ENCODE measurements at regions not wholly inside any gene's neighbourhood (a gene's known extent, or its start where the extent isn't known, plus 50 kb on each side); places are given as distances from the start of the nearest gene placed in this dataset.

DNA sequence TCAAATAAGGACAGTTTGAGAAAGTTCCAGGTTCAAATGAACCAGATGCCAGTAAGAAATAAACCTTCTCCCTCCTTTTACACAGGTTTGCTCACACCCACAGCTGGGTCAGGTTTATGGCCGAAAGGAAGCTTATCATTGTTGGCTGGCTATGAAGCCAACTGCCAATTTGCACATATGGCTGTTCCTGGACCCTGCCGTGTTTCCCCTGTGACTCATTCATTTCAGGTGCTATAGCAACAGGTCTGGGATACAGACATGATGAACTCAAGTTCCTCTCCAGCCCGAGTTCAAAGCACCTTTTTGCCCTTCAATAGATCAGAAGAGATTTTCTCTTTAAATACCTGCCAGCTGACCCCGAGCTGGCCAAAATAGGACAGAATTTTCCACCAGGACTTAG, 134.4 kb upstream of the SMYD2 start:
- Histone ChIP-seq H3K79me2 (ENCODE audit: control insufficient read depth, insufficient read depth, low read length) (no peaks in the 10 kb centered on the region), H3K9ac (ENCODE audit: control insufficient read depth, insufficient read depth, low read length) (no peak overlapping the region), H4K20me1 (ENCODE audit: control insufficient read depth, insufficient read depth) (no peaks in the 10 kb centered on the region), H3K27me3 (replicated peaks in 1 of 2; ENCODE audit: control insufficient read depth in 2 of 2, insufficient read depth in 2 of 2, low read length in 1 of 2) (no peaks in the 10 kb centered on the region; a peak in 1 of 4 replicates), H3K4me1 (ENCODE audit: control insufficient read depth, insufficient read depth, low read length) (no peaks in the 10 kb centered on the region), H3K4me2 (ENCODE audit: control insufficient read depth, insufficient read depth) (no peak overlapping the region), H2AFZ (ENCODE audit: control insufficient read depth, low read depth, low read length) (no peak overlapping the region), H3K4me3 (no peak overlapping the region), H3K36me3 (ENCODE audit: control insufficient read depth in 2 of 2, insufficient read depth in 2 of 2, low read length in 1 of 2) (no peaks in the 10 kb centered on the region), H3K9me3 (replicated peaks; ENCODE audit: control insufficient read depth, insufficient read depth, low read length) (no peaks in the 10 kb centered on the region), H3K27ac (ENCODE audit: control insufficient read depth, insufficient read depth) (no peak overlapping the region)
- CTCF ChIA-PET, result interaction anchor here (1.1 kb wide), 1 partner anchor 18 kb away, joined by 3 read pairs; no protein-coding TSS in a partner anchor
- DNase-seq (ENCODE audit: low read depth, low spot score), result no peak
- TF ChIP-seq, protein P1, sequence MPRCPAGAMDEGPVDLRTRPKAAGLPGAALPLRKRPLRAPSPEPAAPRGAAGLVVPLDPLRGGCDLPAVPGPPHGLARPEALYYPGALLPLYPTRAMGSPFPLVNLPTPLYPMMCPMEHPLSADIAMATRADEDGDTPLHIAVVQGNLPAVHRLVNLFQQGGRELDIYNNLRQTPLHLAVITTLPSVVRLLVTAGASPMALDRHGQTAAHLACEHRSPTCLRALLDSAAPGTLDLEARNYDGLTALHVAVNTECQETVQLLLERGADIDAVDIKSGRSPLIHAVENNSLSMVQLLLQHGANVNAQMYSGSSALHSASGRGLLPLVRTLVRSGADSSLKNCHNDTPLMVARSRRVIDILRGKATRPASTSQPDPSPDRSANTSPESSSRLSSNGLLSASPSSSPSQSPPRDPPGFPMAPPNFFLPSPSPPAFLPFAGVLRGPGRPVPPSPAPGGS (IDR thresholded peaks at IDR 0.05; ENCODE audit: borderline replicate concordance, insufficient read depth, low read depth, low read length, poor library complexity, severe bottlenecking), result no peak
- no peak for TF ChIP-seq STAT3 (IDR thresholded peaks at IDR 0.05; ENCODE audit: low read depth, low read length)
- TF ChIP-seq HDGF (IDR thresholded peaks at IDR 0.05), result no peak
- TF ChIP-seq SREBF1 (IDR thresholded peaks at IDR 0.05; ENCODE audit: low read length), result no peak
- TF ChIP-seq, protein P2, sequence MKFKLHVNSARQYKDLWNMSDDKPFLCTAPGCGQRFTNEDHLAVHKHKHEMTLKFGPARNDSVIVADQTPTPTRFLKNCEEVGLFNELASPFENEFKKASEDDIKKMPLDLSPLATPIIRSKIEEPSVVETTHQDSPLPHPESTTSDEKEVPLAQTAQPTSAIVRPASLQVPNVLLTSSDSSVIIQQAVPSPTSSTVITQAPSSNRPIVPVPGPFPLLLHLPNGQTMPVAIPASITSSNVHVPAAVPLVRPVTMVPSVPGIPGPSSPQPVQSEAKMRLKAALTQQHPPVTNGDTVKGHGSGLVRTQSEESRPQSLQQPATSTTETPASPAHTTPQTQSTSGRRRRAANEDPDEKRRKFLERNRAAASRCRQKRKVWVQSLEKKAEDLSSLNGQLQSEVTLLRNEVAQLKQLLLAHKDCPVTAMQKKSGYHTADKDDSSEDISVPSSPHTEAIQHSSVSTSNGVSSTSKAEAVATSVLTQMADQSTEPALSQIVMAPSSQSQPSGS (IDR thresholded peaks at IDR 0.05; ENCODE audit: low read length), result no peak
- no peak for TF ChIP-seq HDAC2 (IDR thresholded peaks at IDR 0.05)
- TF ChIP-seq RB1 (IDR thresholded peaks at IDR 0.05; ENCODE audit: borderline replicate concordance), result no peak
- TF ChIP-seq EED (IDR thresholded peaks at IDR 0.05; ENCODE audit: low read depth), result no peak
- intact Hi-C loops (cut with micrococcal nuclease; ENCODE audit: unreplicated experiment) (no loop called here), in situ Hi-C loops (cut with MboI) (no loop called here)
- POLR2A ChIA-PET, result interaction anchor here (0.6 kb wide), 1 partner anchor 117 kb away, joined by 3 read pairs; no protein-coding TSS in a partner anchor
- no peak for FAIRE-seq
- SMC1A ChIA-PET (ENCODE audit: uncharacterized antibody, unreplicated experiment), result interaction anchor here (0.6 to 1.2 kb wide), 2 partner anchors 18 to 22 kb away, joined by 3 read pairs; no protein-coding TSS in a partner anchor
- peak; percentile 66 for ATAC-seq
- RAD21 ChIA-PET (ENCODE audit: unreplicated experiment), result no interaction called here
- WGBS (ENCODE audit: insufficient coverage, insufficient replicate concordance, low lambda C conversion rate, missing lambda C conversion rate), result 10% methylated on average over 4 of the region's 4 CpGs
- BruUV-seq (replicated peaks), result no TSS peak

Data from GM12878 (cell line).